ENCODE measurements at regions not wholly inside any gene's neighbourhood (a gene's known extent, or its start where the extent isn't known, plus 50 kb on each side); places are given as distances from the start of the nearest gene placed in this dataset.

- DNase-seq = no peak
Measured at GRCh38 chr4:56757821-56758411, 63.6 kb downstream of the SPINK2 start.

- no peak for DNase-seq
Measured at GRCh38 chr4:56757261-56757746, 64.2 kb downstream of the SPINK2 start.

- no peak for DNase-seq
Measured at GRCh38 chr4:56755901-56756300, 65.6 kb downstream of the SPINK2 start.

- DNase-seq = peak in 1 of 2 experiments; percentile 4
Measured at GRCh38 chr4:56752985-56753384, 68.5 kb downstream of the SPINK2 start.

- no peak for DNase-seq
Measured at GRCh38 chr4:56750231-56750630, 69.1 kb upstream of the HOPX start.

- DNase-seq = no peak
Measured at GRCh38 chr4:56748271-56748670, 67.2 kb upstream of the HOPX start.

GRCh38 chr4:56746639-56747038 is 65.5 kb upstream of the HOPX start:
- DNase-seq = no peak

- no peak for DNase-seq
Measured at GRCh38 chr4:56745042-56745441, 63.9 kb upstream of the HOPX start.

GRCh38 chr4:56744030-56744429 is 62.9 kb upstream of the HOPX start:
- DNase-seq = no peak

GRCh38 chr4:56743550-56743949 is 62.5 kb upstream of the HOPX start:
- no peak for DNase-seq

- no peak for DNase-seq
Measured at GRCh38 chr4:56742080-56742871, 61.2 kb upstream of the HOPX start.

- DNase-seq = no peak
Measured at GRCh38 chr4:56741595-56741994, 60.5 kb upstream of the HOPX start.

- DNase-seq = no peak
Measured at GRCh38 chr4:56739066-56739777, 58.1 kb upstream of the HOPX start.

- no peak for DNase-seq
Measured at GRCh38 chr4:56737666-56738065, 56.6 kb upstream of the HOPX start.

GRCh38 chr4:56733352-56733751 is 52.3 kb upstream of the HOPX start:
- no peak for DNase-seq

GRCh38 chr4:56732301-56732700 is 51.2 kb upstream of the HOPX start:
- DNase-seq = no peak

- DNase-seq = no peak
Measured at GRCh38 chr4:56731857-56732256, 50.8 kb upstream of the HOPX start.

Measured in NCI-H446 (cell line).